UCSD-AML1 (cell line): ENCODE measurements at regions not wholly inside any gene's neighbourhood (a gene's known extent, or its start where the extent isn't known, plus 50 kb on each side); places are given as distances from the start of the nearest gene placed in this dataset.
"Not testable (repeated sequence)": the region's sequence is repeated elsewhere in the genome, so short reads cannot be mapped to it uniquely, and the experiment has no call there.

Experiments used
- DNase-seq: peaks from one replicate; lab custom pipeline; 2025; ENCODE audit not compliant: unreplicated experiment; lab: John Stamatoyannopoulos, UW

GRCh38 chrX:39030636-39031035 lies 229.4 kb downstream of the MID1IP1 start:
- no peak for DNase-seq

- DNase-seq: no peak
Observed at GRCh38 chrX:39039890-39040289, 238.6 kb downstream of the MID1IP1 start.

GRCh38 chrX:39043838-39044550 lies 242.7 kb downstream of the MID1IP1 start:
- DNase-seq: no peak

GRCh38 chrX:39047174-39047573 lies 245.9 kb downstream of the MID1IP1 start:
- DNase-seq: no peak

GRCh38 chrX:39049975-39050374 lies 248.7 kb downstream of the MID1IP1 start:
- no peak for DNase-seq

- no peak for DNase-seq
Observed at GRCh38 chrX:39050427-39050826, 249.2 kb downstream of the MID1IP1 start.

GRCh38 chrX:39052751-39053150 lies 251.5 kb downstream of the MID1IP1 start:
- DNase-seq: no peak

GRCh38 chrX:39058724-39059123 lies 257.5 kb downstream of the MID1IP1 start:
- no peak for DNase-seq

GRCh38 chrX:39059866-39060265 lies 258.6 kb downstream of the MID1IP1 start:
- DNase-seq: no peak

- DNase-seq: no peak
Observed at GRCh38 chrX:39063037-39063436, 261.8 kb downstream of the MID1IP1 start.

- DNase-seq: no peak
Observed at GRCh38 chrX:39063702-39064101, 262.4 kb downstream of the MID1IP1 start.

GRCh38 chrX:39065051-39065871 lies 264.0 kb downstream of the MID1IP1 start:
- DNase-seq: no peak

GRCh38 chrX:39067866-39068265 lies 266.6 kb downstream of the MID1IP1 start:
- DNase-seq: no peak

- not testable (repeated sequence) for DNase-seq
Observed at GRCh38 chrX:39068634-39069033, 267.4 kb downstream of the MID1IP1 start.

- DNase-seq: no peak
Observed at GRCh38 chrX:39070009-39070408, 268.8 kb downstream of the MID1IP1 start.

GRCh38 chrX:39073131-39073530 lies 271.9 kb downstream of the MID1IP1 start:
- no peak for DNase-seq

GRCh38 chrX:39096599-39096998 lies 295.3 kb downstream of the MID1IP1 start:
- no peak for DNase-seq

GRCh38 chrX:39104745-39105144 lies 303.5 kb downstream of the MID1IP1 start:
- DNase-seq: no peak

- no peak for DNase-seq
Observed at GRCh38 chrX:39112143-39112542, 310.9 kb downstream of the MID1IP1 start.

GRCh38 chrX:39115166-39115565 lies 313.9 kb downstream of the MID1IP1 start:
- DNase-seq: no peak

- DNase-seq: no peak
Observed at GRCh38 chrX:39117101-39117500, 315.8 kb downstream of the MID1IP1 start.

- no peak for DNase-seq
Observed at GRCh38 chrX:39121903-39122302, 320.6 kb downstream of the MID1IP1 start.
